ENCODE measurements at regions not wholly inside any gene's neighbourhood (a gene's known extent, or its start where the extent isn't known, plus 50 kb on each side); places are given as distances from the start of the nearest gene placed in this dataset.

DNA sequence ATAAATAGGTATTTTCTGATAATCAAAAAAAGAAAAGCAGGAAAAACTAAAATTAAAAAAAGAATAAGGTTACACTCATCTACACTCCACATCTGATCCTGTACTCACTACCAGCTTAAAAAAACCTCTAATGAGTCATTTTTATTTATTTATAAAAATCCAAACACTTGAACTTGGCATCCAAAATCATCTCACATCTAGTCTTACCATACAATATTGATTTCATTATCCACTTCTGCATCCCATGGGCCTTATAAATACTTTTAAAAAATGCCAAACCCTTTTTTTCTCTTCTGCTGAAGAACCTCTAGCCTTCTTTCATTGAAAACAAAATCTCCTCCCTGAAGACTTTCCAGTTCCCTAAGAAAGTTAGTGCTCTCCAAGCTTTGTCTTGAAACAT is 109.7 kb downstream of the TMTC3 start:
- DNase-seq, result no peak

DNA sequence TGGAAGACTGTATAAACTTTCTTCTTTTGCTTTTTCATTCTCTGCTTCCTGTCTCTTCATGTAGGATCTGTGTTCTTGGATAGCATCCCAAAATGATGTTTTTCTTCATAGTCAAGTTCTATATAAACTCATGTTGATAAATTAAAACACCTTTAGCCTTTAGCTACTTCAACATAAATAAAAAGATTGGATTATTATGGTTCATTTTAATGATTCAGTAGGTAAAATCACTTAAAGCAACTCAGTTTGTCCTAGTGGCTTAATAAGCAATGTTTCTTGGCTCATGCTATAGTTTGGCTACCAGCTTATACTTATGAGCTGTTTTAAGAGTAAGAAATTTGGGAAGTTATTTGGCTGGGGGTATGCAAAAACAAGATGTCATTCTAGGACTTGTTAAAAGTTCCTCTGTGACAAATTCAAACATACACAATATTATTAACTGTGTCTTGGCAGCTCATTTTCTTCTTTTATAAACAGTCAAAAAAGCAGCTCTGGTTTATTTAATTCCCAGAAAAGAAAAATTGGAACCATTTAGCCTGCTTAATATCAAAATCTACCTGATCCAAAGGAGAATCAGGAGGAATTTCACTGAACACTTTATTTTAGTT is 111.4 kb downstream of the TMTC3 start:
- DNase-seq, result no peak

DNA sequence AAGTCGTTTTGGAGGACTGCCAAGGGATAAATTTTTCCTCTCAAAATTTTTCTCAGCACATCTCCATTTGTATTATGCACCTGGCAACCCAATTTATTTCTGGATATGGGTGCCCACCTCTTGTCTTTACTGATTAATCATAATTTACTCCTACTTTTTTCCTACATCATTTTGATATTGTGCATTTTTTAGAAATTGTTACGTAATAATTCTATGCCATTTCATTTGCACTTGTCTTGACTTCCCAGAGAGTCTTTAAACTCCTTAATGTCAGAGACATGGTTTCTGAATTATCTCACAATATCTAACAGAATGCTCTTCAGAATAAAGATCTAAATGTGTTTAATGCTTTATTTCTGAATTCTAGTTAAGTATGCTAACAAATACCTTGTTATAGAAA is 113.1 kb downstream of the TMTC3 start:
- no peak for DNase-seq

DNA sequence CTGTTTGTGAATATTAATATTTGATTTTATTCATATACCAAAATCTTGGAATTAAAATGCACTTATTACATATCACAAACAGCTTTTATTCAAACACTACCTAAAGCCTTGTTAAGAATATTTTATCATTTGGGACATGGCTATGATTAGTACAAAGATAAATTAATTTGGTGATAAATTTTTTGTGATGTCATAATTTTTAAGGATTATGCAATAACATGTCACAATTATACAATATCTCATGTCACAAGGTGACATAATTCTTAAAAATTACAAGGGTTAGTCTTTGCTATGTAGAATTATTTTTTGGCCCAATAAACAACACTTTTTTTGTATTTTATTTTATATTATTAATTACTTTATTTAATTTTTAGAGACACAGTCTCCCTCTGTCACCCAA is 113.7 kb downstream of the TMTC3 start:
- no peak for DNase-seq

DNA sequence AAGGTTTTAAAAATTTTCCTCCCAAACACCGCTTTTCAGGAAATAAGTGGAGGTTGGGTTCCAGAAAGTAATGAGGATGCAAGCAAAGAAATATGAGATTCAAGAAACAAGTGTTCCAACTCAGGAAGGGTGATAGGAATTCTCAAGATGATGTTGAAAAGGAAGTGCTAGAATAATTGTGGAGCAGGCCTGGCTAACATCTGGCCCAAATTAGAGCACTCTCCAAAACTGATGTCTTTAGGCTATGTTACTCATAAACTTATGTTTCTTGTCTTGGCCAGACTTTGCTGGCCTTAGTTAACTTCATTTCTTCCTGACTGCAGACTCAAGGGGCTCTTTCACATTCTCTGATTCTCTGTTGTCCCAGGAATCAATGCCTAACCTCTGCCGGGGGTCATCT is 116.3 kb downstream of the TMTC3 start:
- DNase-seq, result no peak

DNA sequence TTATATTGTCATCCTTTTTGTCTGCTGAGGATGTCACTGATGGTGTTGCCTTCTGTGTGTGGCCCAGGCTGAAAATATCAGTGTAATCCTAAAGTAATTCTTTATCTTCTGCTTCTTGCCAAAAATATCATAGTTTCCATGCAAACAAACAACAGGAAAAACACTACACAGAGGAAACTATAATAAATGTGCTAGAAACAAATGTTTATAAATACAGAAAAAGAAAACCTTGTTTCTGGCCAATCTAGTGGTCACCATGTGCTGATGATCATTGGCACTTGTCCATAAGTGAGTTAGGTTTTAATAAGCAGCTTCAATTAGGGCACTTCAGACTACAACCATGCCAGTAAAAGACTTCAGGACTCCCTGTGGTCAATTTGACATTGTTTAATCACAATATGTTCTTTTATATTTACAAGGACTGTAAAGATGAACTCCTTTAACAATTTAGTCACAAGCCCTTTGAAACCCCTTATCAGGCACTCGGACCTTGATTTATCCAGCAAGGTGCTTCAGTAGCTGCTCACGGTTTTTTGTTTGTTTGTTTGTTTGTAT is 124.8 kb downstream of the TMTC3 start:
- no peak for DNase-seq

DNA sequence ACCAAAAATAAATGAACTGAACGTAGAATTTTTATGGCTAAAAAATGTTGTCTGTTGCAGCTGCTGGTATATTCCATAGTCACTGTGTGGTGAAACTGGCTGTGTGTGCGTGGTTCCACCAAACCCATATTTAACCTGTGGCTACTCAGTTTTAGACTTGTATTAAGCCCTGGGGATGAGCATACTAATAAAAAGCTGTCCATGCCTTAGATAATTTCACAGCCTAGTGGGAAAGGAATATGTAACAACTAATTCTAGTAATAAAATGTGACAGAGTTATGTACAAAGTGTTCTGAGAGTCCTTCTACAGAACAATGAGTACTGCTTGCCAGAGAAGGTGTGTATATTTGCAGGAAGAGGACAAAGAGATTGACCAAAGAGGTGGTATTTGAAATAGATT is 125.5 kb downstream of the TMTC3 start:
- DNase-seq, result no peak

DNA sequence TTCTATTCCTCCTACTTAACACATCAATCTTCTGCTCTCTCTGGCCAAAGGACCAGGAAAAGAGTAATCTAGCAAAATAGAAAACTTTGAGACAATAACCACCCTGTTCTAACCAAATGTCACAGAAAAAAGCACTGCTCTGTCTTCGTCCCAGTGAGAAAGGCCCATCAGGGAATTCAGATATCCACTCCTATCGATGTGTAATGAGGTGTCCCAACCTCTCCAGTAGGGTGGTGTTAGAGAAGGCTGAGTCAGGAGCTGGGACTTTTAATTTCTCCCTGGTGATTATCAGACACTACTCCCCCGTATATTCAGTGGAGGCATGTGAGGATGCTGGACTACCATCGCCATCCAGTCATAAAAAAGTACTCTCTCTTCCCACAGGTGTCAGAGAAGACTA is 130.3 kb downstream of the TMTC3 start:
- DNase-seq, result no peak

DNA sequence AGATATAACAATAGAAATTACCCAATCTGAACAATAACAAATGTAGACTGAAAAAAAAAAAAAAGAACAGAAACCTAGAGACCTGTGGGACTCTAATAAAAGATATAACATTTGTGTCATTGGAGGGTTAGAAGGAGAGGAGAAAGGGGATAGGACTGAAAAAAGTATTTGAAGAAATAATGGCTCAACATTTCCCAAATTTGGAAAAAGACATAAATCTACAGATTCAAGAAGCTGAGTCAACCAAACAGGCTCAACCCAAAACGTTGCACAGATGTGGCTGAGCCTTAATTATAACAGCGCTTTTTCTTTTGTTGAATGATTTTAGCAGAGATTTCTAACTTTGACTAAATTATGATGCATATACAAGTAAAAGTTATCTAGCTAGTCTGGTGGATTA is 131.3 kb downstream of the TMTC3 start:
- DNase-seq, result no peak

DNA sequence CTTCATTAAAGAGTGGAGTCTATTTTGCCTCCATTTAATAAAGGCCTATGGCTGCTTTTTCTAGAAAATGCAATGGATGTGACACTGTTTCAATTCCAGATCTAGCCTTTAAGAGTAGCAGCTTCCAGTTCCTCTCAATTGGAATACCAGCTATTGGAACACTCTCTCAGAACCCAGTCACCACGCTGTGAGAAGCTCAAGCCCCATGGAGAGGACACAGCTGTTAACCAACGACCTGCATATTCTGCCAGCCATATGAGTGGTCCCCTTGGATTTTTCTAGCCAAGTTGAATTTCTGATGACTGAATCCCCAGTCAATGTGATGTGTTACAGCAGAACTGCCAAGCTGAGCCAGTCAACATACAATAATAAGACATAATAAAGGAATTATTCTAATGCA is 131.8 kb downstream of the TMTC3 start:
- peak; percentile 11 for DNase-seq

DNA sequence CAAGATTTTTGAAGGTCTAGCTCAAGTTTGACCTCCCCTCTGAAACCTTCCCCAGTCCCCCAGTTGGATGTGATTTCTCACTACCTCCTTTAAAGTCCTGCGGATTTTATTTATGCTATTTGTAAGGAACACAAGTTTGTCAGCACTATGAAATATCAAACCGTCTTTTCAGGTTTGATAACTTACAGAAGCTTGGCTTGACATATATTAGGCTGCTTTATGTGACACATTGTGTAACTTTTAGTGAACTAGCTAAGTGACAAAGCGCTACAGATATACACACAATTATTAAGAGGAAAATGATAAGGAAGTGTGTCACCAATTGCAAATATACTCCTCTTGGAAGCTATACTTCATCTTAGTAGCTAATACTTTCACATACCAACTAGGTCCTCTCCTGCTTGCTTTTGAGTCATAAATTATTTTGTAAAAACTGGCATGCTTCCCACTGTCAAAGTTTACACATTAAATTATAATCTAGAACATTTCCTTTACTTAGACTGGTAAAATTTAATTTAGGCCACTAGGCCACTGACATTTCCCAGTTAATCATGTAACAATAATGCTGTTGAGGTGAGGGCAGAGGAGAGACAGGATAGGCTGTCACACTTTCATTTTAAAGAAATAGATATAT is 149.5 kb downstream of the TMTC3 start:
- DNase-seq, result no peak

DNA sequence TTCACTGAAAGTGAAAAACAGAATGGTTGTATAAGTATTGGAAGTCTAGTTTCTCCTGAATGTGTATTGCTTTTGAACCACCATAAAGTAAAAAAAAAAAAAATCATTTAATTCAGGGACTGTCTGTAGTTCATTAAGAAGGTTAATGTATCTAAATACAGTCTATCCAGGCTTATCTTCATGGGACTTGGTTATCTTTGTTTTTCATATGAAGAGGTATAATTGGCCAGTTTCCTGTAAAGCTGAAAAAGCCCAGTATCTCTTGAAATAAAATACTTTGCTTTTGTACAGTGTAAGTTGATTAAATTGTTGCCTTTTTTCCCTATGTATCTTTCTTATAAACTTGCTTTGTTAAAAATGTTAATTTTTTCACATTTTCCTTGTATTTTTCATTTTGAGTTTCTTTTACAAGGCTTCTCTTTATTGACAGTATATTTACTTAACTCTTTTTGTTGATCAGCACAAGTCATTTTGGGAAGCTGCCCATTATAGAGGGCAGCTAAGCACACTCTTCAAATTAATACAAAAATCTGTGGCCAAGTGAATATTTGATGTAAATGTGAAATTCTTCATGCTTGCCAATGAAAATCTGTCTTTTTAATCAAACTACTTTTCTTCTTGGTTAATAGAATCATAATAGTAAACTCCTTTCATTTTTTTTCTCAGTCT is 156.0 kb downstream of the TMTC3 start:
- DNase-seq, result no peak

DNA sequence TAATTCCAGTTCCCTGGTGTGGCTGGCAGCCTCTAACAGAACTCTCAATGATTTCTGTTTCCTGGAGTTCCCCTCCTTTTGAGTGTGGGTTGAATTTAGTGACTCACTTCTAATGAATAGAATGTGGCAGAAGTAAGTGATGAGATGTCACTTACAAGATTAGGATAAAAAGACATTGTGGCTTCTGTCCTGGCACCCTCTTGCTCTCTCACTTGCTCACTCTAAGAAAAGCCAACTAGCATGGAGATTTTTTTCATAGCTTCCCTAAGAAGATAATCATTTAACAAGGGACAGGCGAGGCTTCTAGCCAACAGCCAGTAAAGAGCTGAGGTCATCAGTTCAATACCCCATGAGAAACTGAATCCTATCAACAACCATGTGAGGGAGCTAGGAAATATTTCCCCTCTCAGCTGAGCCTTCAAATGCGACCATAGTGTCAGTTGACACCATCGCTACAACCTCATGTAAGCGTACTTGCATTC is 156.7 kb downstream of the TMTC3 start:
- peak; percentile 11 for DNase-seq

DNA sequence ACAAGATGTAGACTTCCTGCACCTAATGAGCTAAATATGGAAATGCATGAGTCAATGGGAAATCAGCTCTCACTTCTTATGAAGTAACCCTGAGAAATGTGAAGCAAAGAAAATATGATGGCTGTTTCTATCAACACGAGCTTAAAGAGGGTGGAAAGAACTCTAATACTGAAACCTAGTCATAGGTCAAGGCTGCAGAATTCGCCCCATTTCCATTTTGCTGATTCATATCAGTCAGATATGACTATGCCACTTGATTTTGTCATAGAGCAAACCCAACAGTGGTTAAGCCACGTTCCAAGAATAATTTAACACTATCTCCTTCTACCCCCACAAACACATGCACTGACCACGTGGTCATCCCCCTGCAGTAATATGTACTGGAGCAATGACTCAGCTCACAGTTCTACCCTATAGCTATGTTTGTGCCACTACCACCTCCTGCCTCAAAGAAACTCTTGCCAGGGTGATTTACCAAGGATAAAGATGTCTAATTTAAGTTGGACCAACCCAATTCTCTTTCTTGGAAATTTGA is 157.5 kb downstream of the TMTC3 start:
- DNase-seq, result no peak

DNA sequence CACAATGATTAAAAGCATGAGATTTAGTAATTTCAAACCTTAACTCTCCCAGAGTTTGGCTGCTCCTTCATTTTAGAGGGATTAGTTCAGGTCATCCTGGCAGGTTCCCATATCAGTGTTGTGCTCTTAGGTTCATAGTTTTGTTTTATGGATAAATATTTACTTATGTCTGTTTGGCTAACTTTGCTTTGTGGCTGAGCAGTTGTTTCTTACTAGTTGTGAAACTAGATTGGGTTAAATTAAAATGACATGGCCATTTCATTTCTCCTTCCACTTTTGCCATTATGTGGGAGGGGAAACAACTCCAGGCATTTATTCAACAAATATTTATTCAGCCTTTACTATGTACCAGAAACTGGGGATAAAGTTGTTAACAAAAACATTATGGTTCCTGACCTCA is 158.8 kb downstream of the TMTC3 start:
- DNase-seq, result no peak

DNA sequence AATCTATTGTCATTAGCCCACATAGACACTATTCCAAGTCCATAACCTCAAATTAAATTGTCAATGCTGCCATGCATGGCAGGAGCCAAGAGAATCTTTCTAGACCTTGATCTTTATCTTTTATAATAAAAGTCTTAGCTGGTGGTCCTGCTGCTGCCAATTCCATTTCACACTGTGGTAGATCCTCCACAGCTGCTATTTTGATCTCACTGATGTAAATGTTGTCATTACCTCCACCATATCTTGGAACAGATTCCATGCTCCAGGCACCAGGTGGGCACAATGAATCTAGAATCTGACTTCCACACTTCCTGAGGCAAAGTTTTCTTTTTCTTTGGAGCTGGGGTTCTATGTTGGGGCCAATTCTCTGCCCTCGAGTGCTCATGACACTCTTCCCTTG is 161.2 kb downstream of the TMTC3 start:
- DNase-seq, result no peak

DNA sequence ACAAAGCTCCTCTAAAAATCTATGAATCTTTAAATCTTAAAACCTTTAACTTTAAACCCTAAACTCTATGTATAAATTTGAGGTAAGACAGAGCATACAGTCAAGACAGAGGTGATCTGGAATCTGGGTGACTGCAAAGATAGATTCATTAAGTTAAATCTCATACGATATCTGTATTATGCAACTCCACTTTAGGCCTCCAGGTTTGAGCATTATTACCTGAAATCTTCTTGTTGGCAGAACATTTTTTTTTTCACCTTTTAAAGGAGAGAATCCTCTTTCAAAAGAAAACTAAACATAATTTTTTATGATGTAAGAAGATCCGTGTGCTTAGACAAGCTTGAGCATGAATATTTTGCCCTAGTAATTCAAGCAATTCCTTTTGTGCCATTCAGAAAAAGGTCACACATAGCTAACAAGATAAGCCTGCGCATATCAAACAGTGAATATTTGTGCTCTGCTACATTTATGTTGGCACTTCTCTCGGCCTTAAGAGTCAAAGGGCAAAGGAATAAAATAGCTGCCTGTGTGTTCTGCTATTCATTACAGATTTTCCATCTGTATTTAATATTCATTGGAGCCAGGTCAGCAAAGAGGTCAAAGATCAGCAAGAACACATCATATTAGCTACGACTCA is 163.3 kb downstream of the TMTC3 start:
- no peak for DNase-seq

DNA sequence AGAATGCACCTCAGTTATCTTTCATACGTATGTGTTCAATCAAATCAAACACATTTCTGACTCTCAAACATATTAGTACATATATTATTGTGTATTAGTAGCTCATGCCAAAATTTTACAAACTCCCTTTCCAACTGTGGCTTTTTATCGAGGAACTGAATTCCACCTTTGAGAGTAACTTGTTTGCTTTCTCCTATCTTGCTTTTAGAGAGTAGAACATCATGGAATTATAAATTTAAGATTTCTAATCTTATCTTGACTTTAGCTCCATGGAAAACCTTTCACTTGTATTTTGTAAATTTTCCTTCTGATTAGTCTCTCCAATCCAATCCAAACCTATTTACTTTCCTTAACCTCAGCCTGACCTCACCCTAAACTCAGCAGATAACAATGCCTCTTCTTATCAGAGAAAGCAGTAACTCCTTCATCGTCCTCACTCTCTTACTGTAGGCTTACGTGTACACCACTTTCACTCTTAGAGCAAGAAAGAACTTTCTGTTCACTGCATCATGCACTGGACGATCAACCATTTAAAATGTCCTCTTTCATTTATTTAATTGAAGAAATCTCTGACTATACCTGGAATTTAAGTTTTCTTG is 164.5 kb downstream of the TMTC3 start:
- no peak for DNase-seq

DNA sequence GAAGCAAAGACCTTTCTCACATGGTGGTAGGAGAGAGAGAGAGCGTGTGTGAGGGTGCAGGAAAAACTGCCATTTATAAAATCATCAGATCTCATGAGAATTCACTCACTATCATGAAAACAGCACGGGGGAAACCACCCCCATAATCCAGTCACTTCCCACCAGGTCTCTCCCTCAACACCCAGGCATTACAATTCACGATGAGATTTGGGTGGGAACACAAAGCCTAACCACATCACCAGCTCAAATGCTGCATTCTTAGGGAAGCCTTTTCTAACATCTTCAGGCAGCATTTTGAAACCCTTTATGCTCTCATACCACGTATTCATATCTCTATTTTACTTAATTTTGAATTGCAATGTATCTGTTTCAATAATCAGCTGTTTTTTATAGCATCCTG is 165.9 kb downstream of the TMTC3 start:
- no peak for DNase-seq

DNA sequence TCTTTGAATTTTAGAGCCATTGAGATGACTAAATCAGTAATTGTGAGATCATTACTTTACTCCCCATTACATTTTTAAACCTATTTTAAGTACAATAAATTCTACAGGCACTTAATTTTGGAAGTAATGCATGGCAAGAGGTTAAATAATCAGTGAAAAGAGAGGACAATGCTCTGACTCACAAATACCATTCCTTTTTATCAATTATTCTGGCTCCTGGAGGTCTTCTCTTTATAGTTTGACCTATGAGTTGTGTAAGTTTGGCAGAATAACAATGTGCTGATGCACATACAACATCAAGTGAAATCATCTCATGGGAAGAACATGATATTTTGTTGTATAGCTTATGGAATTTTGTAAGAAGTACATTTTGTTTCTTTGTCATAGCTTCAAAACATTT is 166.7 kb downstream of the TMTC3 start:
- no peak for DNase-seq

DNA sequence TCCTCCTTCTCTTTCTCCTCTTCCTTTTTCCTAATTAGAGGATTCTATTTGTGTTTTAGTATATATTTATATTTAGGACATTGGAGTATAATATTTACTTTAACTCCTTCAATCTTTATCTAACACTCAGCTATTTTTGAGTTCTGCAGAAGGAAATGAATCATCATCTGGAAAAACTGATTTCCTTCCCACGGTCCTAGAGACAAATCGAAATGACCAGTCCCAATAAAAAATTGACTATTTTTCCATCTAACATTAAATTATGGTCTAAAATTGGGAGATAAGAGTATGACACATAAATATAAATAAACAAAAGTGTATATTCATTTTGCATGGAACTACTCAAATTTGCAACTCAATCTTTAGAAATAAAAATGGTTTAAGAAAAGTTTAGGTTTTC is 167.4 kb downstream of the TMTC3 start:
- no peak for DNase-seq

DNA sequence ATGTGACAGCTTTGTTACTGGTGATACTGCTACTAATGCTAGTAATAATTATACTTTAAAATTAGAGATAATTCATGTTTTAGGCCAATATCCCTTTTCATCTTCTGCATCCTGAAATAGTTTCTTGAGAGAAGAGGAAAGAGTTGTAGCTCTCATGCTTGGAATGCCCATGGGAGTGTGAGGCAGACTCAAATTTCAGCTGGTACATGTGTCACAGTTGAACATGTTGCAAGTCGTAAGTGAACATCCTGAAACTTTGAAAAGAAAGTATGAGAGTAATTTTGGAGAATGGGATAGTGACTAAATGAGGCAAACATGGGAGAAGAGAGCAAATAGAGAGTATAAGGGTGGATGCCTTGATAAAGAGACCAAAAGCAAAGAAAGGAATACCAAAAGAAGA is 168.0 kb downstream of the TMTC3 start:
- DNase-seq, result no peak

DNA sequence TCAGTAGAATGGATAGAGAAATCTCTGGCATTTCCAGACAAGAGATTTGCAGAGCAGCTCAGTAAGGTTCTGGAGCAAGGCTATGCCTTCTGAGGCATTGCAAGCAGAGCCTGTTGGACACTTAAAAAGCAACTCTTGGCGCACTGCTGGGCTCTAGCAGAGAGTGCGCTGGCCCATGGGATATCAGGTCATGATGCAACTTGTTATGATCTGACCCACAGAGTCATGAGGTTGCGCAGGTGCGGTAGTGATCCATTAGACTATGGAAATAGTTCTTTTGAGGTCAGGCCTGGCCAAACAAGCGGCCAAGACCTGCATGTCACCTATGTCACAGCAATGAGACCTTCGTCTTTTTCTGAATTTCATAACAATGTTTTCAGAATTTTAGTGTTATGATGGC is 168.6 kb downstream of the TMTC3 start:
- DNase-seq, result no peak
